Bone marrow (tissue), 2 donors: ENCODE measurements at regions not wholly inside any gene's neighbourhood (a gene's known extent, or its start where the extent isn't known, plus 50 kb on each side); places are given as distances from the start of the nearest gene placed in this dataset.

ENCODE experiments used
- DNase-seq, 2 donors: peaks; one replicate each; lab custom pipeline; 2025; lab: John Stamatoyannopoulos, UW

DNA sequence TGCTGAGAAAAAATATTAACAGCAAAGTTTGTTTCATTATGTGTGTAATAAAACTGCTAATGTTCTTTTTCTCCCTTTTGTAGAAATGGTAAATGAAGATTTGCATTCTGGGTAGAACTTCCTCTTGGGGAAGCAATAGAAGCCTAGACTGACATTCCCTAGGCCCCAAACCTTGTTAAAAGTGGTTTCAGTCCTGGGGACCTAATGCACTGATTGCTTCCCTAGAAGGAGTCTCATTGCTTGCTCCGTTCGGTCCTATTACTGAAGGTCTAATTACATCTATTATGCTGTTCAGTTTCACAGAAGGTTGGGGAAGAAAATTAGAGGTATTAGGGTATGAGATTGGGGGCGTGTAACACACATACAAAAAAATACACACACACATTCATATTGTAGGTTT, 893.8 kb downstream of the TLE4 start:
- no peak for DNase-seq

DNA sequence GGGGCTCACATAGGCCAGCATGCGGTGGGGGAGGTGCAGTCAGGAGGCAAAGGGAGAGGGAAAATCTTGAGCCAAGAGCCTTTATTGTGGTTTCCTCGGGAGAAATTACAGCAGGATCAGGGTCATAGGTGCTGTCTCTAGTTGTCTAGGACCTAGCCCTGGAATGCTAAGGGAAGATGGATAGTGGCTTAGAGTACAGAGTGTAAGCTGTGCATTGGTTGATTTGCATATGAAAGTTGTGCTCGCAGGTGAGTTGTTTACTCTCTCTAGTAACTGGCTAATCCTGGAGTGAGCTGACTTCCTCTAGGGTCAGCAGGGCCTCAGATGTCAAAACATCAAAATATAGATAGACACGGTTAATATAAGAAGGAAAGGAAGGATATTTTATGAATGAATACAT, 877.7 kb downstream of the TLE4 start:
- no peak for DNase-seq

GRCh38 chr9:80448996-80449395, 877.2 kb downstream of the TLE4 start:
- DNase-seq: no peak

DNA sequence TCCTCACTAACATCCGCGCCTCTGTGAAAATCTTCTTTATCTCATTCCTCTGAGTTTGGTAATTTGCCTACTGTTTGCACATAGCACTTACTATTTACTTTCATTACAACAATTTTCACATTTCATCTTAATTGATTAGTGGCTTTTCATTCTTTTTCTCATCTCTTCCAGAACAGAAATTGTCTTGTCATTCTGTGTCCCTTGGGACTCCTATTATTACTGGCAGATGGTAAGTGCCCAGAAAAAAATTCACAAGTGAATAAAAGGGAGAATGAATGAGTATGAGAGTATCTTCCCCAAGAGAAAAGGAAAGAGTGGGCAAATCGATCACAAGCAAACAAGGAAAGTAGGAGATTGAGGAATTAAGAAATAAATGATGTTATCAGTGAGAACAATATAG, 876.1 kb downstream of the TLE4 start:
- no peak for DNase-seq

- DNase-seq: no peak
Observed at GRCh38 chr9:80440724-80441123, 869.0 kb downstream of the TLE4 start.

GRCh38 chr9:80437825-80438224, 866.1 kb downstream of the TLE4 start:
- no peak for DNase-seq

DNA sequence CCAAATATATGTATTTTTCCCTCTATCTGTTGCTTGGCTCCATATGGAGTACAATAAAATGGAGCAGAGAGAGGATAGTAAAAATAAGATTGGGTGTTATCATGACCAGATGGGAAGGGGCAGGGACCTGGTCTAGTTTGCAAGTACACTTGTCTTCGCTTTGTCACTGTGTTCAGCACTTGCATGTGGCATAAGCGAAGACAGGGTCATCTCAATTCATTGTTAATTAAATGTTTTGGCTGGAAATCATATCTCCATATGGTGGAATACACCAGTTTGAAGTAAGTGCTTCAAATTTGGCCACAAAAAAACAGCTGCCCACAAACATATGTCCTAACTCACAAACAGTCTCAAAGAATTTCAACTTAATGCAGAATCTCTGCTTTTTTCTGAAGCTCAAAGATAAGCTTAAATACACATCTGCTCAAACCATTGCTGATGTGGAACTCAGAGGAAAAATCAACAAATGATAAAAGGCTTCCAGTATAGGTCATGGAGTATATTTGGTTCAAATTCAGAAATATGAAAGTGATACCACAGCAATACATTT, 865.4 kb downstream of the TLE4 start:
- no peak for DNase-seq

GRCh38 chr9:80435591-80435990, 863.8 kb downstream of the TLE4 start:
- DNase-seq: no peak

DNA sequence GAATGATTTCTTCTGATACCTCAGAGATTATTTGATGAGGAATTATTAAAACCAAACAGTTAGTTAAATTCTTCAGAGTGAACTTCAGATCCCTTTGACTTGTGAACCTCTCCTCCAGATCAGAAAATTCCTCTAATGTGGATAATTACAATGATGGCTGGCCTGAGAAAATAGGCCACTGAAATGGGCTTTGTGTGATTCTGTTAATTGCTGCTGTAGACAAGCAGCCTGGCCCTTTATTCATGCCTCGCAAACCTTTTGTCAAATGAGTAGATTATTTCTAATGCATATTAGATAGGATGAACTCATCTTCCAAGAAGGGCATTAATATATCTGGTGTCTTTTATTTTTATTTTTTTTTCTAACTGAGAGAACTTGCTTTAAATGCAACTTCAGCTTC, 855.2 kb downstream of the TLE4 start:
- no peak for DNase-seq

DNA sequence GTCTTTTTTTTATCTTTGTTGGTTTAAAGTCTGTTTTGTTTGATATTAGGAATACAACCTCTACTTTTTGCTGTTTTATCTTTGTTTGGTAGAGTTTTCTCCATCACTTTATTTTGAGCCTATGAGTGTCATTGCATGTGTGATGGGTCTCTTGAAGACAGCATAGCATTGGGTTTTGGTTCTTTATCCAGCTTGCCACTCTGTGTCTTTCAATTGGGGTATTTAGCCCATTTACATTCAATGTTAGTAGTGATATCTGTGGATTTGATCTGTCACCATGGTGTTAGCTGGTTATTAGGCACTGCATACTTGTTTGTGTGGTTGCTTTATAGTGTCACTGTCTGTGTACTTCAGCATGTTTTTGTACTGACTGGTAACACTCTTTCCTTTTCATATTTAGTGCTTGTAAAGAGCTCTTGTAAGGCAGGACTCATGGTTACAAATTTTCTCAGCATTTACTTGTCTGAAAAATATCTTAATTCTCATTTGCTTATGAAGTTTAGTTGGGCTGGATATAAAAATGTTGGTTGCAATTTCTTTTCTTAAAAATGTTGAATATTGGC, 845.5 kb downstream of the TLE4 start:
- no peak for DNase-seq

GRCh38 chr9:80410106-80410505, 838.3 kb downstream of the TLE4 start:
- no peak for DNase-seq

DNA sequence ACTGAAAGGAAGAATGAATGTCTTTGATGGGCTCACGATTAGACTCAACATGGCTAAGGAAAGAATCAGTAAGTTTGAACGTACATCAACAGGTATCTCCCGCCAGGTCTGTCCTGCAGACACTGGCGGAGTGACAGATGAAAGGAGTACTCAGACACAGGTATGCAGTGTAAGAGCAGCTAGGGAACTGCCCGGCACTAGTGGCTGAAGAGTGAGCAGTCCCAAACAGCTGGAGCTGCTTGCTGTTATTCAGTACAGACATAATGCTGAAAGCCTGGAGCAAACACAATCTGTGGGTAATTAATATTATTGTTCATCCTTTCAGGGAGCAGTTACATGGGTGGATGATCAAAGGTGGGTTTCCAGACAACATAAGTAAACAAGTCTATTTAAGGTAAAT, 835.5 kb downstream of the TLE4 start:
- no peak for DNase-seq

DNA sequence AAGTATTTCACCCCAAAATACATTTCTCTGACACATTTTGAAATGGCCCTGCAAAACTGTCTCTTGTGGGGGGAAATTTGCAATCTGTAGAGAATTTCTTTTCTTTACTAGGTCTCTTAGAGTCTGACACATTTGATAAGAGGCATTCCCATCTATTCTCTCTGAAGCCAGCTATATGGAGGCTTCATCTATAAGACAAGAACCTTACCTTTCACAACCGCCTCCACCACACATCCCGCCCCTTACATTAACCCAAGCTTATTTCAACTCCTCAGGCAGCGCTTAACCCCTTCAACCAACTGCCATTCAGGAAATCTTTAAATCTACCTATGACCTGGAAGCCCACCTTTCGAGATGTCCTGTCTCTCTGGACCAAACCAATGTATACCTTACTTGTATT, 829.5 kb downstream of the TLE4 start:
- no peak for DNase-seq

GRCh38 chr9:80400624-80401230, 829.0 kb downstream of the TLE4 start:
- no peak for DNase-seq

GRCh38 chr9:80399606-80400005, 827.8 kb downstream of the TLE4 start:
- no peak for DNase-seq

- DNase-seq: no peak
Observed at GRCh38 chr9:80387828-80388227, 816.1 kb downstream of the TLE4 start.

GRCh38 chr9:80385246-80385645, 813.5 kb downstream of the TLE4 start:
- DNase-seq: no peak

GRCh38 chr9:80383331-80383730, 811.6 kb downstream of the TLE4 start:
- DNase-seq: no peak

GRCh38 chr9:80382211-80382891, 810.6 kb downstream of the TLE4 start:
- no peak for DNase-seq

DNA sequence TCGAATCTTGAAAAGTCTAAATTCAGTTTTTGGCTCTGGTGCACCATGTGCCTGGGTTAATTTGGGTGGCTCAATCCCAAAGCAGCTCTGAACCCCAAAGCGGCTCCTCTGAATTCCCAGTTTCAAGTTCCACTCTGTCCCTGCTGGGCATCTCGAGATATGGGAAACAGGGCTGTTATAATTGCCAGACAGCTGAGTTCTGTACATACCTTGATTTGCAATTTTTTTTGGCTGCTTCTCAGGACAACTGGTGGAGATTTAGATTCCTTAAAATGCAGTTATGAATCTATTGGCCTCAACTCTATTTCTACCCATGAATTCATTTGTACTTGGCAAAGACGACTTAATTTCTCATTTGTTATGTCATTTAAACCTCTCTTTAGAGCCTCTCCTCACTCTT, 808.5 kb downstream of the TLE4 start:
- DNase-seq: no peak

DNA sequence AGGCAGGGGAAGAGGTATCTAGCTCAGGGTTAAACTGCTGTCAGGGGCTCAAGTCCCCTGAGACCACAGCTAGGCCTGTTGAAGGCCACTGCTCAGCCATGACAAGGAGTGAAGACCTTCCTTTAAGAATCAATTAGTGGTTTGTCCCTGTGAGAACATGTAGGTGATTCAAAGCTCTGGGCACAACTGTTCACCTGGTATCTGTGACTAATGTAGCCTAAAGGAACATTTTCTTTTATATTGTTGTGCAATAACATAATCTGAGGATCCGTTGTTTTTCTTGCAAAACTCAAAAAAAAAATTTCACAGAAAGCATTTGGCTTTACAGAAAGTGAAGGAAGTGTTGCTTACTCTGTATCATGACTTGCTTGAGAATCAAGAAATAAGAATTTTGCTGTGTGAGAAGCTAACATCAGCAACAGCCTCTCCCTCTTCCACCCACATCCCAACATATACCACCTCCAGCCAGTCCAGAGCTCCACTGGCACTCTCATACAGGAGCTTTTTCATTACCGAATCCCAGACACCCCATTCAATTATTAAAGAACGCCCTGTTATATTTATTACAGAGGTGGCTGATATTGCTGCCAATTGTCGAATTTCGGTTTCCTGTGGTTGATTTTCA, 807.0 kb downstream of the TLE4 start:
- DNase-seq: no peak

DNA sequence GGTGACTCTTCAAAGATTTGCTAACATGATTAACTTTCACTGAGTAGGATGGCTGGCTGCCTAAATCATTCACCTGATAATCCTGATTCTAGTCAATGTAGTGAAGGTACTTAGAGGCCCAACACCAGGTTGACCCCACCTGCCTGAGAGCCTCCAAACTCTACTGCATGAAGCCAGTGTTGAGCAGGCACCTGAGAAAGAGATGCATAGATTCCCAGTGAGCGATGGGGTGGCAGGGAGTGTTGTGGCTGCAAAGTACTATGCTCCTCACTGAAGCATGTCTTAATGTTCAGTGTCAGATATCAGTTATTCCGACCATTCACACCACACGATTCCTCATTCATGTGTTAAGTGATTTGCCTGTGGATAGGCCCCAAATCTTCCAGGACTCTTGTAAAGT, 804.4 kb downstream of the TLE4 start:
- no peak for DNase-seq

DNA sequence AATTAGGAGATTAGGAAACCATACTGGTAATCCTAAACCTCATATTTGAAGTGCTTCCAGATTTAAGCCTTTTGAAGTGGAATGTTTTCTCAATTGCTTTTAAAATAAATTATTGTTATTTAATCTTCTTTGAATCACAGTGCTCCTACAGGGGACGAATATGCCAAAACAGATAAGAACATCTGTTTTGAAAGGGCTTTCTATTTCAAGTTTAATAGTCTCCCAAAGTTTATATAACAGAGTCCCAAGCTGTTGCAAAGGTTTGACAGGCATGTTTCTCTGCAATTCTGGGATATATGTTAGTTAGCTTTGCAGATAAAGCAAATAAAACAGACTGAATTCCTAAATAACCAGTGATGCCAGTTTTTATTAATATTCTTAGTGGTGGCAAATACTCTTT, 803.7 kb downstream of the TLE4 start:
- no peak for DNase-seq
